Right lobe of liver (tissue), 4 donors: ENCODE measurements at regions not wholly inside any gene's neighbourhood (a gene's known extent, or its start where the extent isn't known, plus 50 kb on each side); places are given as distances from the start of the nearest gene placed in this dataset.

Source experiments
- CTCF ChIP-seq, 4 donors: fragments of 200-600 bp in 3 of 4; fragments of 450-650 bp in 1 of 4; IDR thresholded peaks; one replicate each; pipeline versions ENCODE4 v1.5.1 to v1.8.0; 2016 to 2022; ENCODE audit warnings: antibody characterized with exemption in 4 of 4, mild to moderate bottlenecking in 2 of 4
- POLR2A ChIP-seq: fragments of 450-650 bp; IDR thresholded peaks from one replicate; pipeline ENCODE4 v1.6.1; 2017; ENCODE audit warnings: antibody characterized with exemption, mild to moderate bottlenecking
- donor health status: DM: no; HTN: no; CAD: no.
- donor health status: DM: no; HTN: no; CAD: no.
- donor health status: DM: no; HTN: yes; CAD: no.

GRCh38 chr4:96767815-96768480 is 928.1 kb downstream of the PDHA2 start:
- TF ChIP-seq POLR2A (no peak), CTCF (IDR thresholded peaks at IDR 0.05) (no peak)
